ENCODE measurements at regions not wholly inside any gene's neighbourhood (a gene's known extent, or its start where the extent isn't known, plus 50 kb on each side); places are given as distances from the start of the nearest gene placed in this dataset.
A peak's percentile ranks its signal among the peaks of the same experiment; 100 is the strongest.

DNA sequence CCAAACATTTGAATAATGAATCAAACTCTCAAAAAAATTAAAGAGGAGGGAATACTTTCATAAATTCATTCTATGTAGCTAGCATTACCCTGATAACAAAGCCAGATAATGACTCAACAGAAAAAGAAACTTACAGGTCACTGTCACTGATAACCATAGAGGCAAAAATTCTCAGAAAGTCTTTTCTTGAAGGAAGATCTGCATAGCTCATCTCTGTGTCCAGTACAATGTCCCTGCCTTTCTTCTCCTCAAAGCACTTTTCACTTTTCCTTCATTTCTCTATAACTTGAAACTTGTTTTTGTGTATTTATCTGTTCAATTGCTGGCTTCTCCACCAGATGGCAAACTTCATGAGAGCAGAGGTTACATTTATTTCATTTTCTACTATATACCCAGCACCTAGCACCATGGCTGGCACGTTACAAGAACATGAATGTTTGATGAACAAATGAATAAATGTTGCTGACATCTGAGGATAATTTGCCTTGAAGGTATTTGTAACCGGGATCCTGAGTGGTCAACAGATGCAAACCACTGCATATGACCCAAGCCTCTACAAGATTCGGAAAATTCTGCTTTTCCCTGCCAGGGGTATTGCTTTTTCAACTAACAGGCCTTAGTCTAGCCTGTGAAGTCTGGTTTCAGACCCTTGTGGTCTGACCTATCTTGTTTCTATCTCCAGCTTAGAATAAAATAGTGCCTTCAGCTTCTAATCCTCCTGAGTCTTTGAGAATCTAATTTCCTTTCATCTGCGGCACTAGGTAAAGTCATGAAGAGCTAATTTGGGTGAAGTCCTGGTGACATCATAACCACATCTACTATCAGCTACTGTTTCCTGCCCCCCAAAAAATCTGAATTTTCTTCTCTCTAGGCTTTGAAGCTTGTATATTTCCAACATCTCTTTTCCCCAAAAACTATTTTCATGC, 52.5 kb upstream of the ANTXR2 start:
- H3K56ac ChIP-seq (ENCODE audit: extremely low read depth, insufficient read depth, low read length) = no peak overlapping the region
- H2AFZ ChIP-seq (replicated peaks; ENCODE audit: low read length, poor library complexity) = no peak overlapping the region
- 0 out of 2 replicates have a peak overlapping the region, but pooled peaks have one; percentile 5 for H4K91ac ChIP-seq (ENCODE audit: insufficient read depth, low read depth, low read length)
- no peaks in the 10 kb centered on the region for H4K20me1 ChIP-seq (ENCODE audit: insufficient read depth, low read length)
- H2BK120ac ChIP-seq (ENCODE audit: low read depth, low read length) = peak overlapping the region; percentile 29; the same call in 1 of the 2 replicates
- ChIA-PET POLR2A (ENCODE audit: unreplicated experiment) (no interaction called here), CTCF (interaction anchor here (0.7 to 1.1 kb wide), 6 partner anchors 11 to 54 kb away, joined by 3 to 4 read pairs (median 3); no protein-coding TSS in a partner anchor)
- H3K4me1 ChIP-seq (ENCODE audit: control insufficient read depth, insufficient read depth, low read length) = peaks cover 5% of the 10 kb centered on the region; the same call in 1 of the 2 replicates
- ATAC-seq (ENCODE audit: low read depth) (peak; percentile 82), DNase-seq (peak; percentile 50)
- no peak overlapping the region for H2AK5ac ChIP-seq (ENCODE audit: low read depth, low read length)
- dilution Hi-C loops (cut with HindIII; ENCODE audit: low sequenced_read_pairs, unreplicated experiment) (no loop called here), in situ Hi-C loops (cut with MboI; ENCODE audit: low sequenced_read_pairs) (no loop called here), intact Hi-C loops (cut with micrococcal nuclease) (loop anchor here (1.0 kb wide), 1 partner anchor 59 kb away; no protein-coding TSS in a partner anchor)
- H2AK9ac ChIP-seq (replicated peaks; ENCODE audit: low read depth, low read length, poor library complexity) = no peak overlapping the region
- H3K9ac ChIP-seq (ENCODE audit: low read depth, low read length) = no peak overlapping the region
- H3K27ac ChIP-seq (ENCODE audit: insufficient read depth, low read length) = no peak overlapping the region
- peak overlapping the region; percentile 86; the same call in 1 of the 2 replicates for H4K5ac ChIP-seq (ENCODE audit: low read depth, low read length)
- H4K8ac ChIP-seq (ENCODE audit: low read depth in 2 of 2, low read length in 2 of 2) = 0 out of 4 replicates have a peak overlapping the region, but pooled peaks of 1 of the 2 experiments have one; percentile 38
- no peak overlapping the region for H2BK20ac ChIP-seq (ENCODE audit: low read depth, low read length)
- H3K9me1 ChIP-seq (ENCODE audit: insufficient read depth, low read length) = no peaks in the 10 kb centered on the region
- H3K18ac ChIP-seq (ENCODE audit: low read depth, low read length) = peak overlapping the region; percentile 82; the same call in 1 of the 2 replicates
- H3K14ac ChIP-seq (replicated peaks; ENCODE audit: low read depth, low read length) = peak overlapping the region; percentile 1; the same call in 1 of the 2 replicates
- H3K4me2 ChIP-seq (ENCODE audit: low read depth, low read length) = peak overlapping the region; percentile 73; the same call in 1 of the 2 replicates
- no peak overlapping the region for H3K4me3 ChIP-seq (ENCODE audit: insufficient read depth, low read depth, low read length)
- H3K23ac ChIP-seq (ENCODE audit: low read depth, low read length) = no peak overlapping the region
- WGBS, 2 experiments (ENCODE audit: extremely low coverage in 2 of 2, insufficient read length in 1 of 2) = no CpG with 5 or more reads among the region's 4 CpGs
- H3K79me1 ChIP-seq (ENCODE audit: low read depth in 1 of 2, low read length in 2 of 2) = no peaks in the 10 kb centered on the region
- no peaks in the 10 kb centered on the region for H3K9me3 ChIP-seq (ENCODE audit: control insufficient read depth, insufficient read depth, low read length)
- no peaks in the 10 kb centered on the region for H3K36me3 ChIP-seq (ENCODE audit: control insufficient read depth, insufficient read depth, low read length)
- peak overlapping the region; percentile 9; the same call in 1 of the 2 replicates for H3K4ac ChIP-seq (ENCODE audit: low read depth, low read length)
- BruUV-seq (replicated peaks) = no TSS peak
- peak overlapping the region; percentile 3; the same call in 1 of the 3 replicates for H2BK15ac ChIP-seq (ENCODE audit: low read depth, low read length)
- no peak overlapping the region for H2BK5ac ChIP-seq (ENCODE audit: low read depth, low read length, poor library complexity, severe bottlenecking)
- H3K27me3 ChIP-seq (ENCODE audit: control insufficient read depth, insufficient read depth, low read length) = no peaks in the 10 kb centered on the region
- TF ChIP-seq, protein P1, sequence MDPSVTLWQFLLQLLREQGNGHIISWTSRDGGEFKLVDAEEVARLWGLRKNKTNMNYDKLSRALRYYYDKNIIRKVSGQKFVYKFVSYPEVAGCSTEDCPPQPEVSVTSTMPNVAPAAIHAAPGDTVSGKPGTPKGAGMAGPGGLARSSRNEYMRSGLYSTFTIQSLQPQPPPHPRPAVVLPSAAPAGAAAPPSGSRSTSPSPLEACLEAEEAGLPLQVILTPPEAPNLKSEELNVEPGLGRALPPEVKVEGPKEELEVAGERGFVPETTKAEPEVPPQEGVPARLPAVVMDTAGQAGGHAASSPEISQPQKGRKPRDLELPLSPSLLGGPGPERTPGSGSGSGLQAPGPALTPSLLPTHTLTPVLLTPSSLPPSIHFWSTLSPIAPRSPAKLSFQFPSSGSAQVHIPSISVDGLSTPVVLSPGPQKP (IDR thresholded peaks at IDR 0.05; ENCODE audit: borderline replicate concordance, low read depth, low read length) = no peak
- no peak for TF ChIP-seq MAFK (IDR thresholded peaks at IDR 0.05; ENCODE audit: low read depth, low read length)
- no peak for TF ChIP-seq RCOR1 (IDR thresholded peaks at IDR 0.05; ENCODE audit: insufficient replicate concordance, low read length)
- TF ChIP-seq RAD21 (IDR thresholded peaks at IDR 0.05; ENCODE audit: low read length) = peak; percentile 51
- peak; percentile 23; the same call in 1 of the 2 replicates for TF ChIP-seq NFE2L2 (IDR thresholded peaks at IDR 0.05; ENCODE audit: low read depth, low read length)
- TF ChIP-seq BHLHE40 (IDR thresholded peaks at IDR 0.05; ENCODE audit: low read depth, low read length) = no peak
- no peak for TF ChIP-seq RFX5 (IDR thresholded peaks at IDR 0.05; ENCODE audit: low read depth, low read length)
- TF ChIP-seq MXI1 (IDR thresholded peaks at IDR 0.05; ENCODE audit: borderline replicate concordance, low read depth, low read length) = no peak
- TF ChIP-seq MAZ (IDR thresholded peaks at IDR 0.05; ENCODE audit: borderline replicate concordance, low read depth, low read length) = no peak
- TF ChIP-seq CHD1 (IDR thresholded peaks at IDR 0.05; ENCODE audit: low read depth, low read length) = no peak
- TF ChIP-seq SMC3 (IDR thresholded peaks at IDR 0.05; ENCODE audit: low read depth, low read length) = peak; percentile 50
- TF ChIP-seq, protein P2, sequence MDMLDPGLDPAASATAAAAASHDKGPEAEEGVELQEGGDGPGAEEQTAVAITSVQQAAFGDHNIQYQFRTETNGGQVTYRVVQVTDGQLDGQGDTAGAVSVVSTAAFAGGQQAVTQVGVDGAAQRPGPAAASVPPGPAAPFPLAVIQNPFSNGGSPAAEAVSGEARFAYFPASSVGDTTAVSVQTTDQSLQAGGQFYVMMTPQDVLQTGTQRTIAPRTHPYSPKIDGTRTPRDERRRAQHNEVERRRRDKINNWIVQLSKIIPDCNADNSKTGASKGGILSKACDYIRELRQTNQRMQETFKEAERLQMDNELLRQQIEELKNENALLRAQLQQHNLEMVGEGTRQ (IDR thresholded peaks at IDR 0.05; ENCODE audit: low read depth, low read length) = no peak
- TF ChIP-seq CEBPB (IDR thresholded peaks at IDR 0.05; ENCODE audit: low read depth, low read length) = no peak

Data from IMR-90 (cell line).